NCI-H526 treated with DMSO at 0.1 percent for 48 hours (cell line): ENCODE measurements at regions not wholly inside any gene's neighbourhood (a gene's known extent, or its start where the extent isn't known, plus 50 kb on each side); places are given as distances from the start of the nearest gene placed in this dataset.

Experiments used
- DNase-seq: peaks from one replicate; lab custom pipeline; 2025; lab: John Stamatoyannopoulos, UW

DNA sequence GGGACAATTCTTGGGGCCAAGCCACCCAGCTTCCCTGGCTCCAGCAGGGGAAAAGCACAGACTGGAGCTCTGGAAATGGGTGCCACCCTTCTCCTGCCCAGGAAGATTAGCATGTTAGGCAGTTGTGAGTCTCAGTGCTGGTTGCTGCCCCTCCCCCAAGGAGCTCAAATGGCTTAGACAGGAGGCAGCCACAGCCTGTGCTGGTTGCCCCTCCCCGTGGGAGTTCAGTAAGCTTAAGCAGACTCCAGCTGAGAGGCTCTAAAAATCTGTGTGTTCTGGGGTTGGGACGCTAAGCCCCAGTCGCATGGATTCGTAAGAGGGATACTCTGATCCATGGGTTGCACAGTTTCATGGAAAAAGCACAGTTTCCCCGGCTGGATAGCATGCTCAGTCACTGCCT lies 92.7 kb upstream of the NDST3 start:
- DNase-seq = no peak

DNA sequence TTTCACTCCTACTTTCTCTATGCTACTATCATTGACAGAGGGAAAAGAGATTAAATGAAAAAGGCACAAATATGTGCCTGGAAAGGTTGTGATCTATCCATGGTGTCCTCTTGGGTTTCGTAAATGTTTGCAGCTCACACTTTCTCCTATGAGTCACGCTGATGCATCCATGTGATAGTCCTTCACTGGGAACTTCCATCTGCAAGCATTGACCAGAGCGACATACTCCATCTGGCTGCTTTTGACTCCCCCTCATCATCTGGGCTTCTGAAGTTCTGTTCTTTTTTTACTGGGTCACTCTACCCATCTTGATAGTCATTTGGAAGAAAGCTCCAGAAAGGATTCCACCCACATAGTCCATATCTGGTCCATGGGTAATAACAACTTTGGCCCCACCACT lies 84.7 kb upstream of the NDST3 start:
- DNase-seq = no peak

- no peak for DNase-seq
Observed at GRCh38 chr4:117957571-117957970, 76.7 kb upstream of the NDST3 start.

DNA sequence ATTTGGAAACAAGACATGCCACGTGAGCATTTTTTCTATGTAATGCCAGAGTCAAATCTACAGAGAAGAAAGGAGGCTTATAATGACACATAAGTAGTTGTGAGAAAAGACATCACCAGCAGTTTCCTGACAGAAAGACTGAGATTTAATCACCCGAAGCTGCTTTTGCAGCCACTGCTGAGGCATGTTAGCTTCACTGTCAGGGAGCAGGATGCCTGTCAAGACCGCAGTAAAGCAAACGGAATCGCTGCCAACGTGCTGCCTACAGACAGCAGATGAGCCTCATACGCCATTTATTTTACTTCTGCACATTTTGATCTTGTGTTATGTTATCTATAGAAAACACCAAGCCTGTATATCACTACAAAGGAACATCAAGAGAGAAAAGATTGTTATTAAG lies 68.7 kb upstream of the NDST3 start:
- DNase-seq = no peak

- DNase-seq = no peak
Observed at GRCh38 chr4:117968606-117969005, 65.7 kb upstream of the NDST3 start.

- no peak for DNase-seq
Observed at GRCh38 chr4:117971403-117971802, 62.9 kb upstream of the NDST3 start.

DNA sequence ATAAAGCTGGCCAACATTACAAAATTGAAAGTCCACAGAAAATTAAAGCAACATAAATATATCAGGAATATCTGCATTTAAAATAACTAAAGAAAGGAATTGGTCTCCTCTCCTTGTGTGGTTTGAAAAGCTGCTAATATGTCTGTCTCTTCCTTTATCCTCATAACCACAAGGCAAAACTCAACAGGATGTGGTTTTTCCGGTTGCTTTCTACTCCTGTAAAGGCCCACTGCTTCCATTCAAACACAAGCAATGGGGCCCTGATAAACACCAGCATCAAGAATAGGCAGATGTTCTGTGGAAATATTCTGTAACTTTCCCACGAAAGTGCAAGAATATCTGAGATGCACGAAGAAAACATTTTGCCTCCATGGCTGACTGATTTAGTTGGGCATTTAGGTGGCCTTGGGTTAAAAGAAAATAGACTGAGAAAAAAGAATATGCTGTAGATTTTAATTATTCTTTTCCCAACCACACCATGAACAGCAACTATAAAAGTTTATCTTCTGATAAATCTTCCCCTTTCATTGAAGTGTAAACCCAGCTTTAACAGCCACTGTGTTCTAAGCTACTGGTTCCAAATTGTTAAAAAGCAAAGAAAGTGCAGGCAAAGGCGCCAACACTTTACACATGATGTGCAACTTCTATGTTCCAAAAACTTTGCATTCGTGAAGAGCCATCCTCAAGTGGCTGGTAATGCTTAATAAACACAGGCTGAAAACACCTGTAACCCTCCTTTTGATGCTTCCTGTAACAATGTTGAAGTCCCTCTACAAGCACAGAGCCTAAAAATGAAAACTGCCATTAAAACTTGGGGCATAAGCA lies 50.5 kb upstream of the NDST3 start:
- DNase-seq = no peak

- DNase-seq = no peak
Observed at GRCh38 chr4:117984366-117984680, 50.0 kb upstream of the NDST3 start.
